ENCODE measurements at regions not wholly inside any gene's neighbourhood (a gene's known extent, or its start where the extent isn't known, plus 50 kb on each side); places are given as distances from the start of the nearest gene placed in this dataset.

- no peaks in the 10 kb centered on the region for H3K27me3 ChIP-seq (ENCODE audit: insufficient read depth, insufficient read length)
- H3K9ac ChIP-seq (ENCODE audit: insufficient read length, low read depth), result no peak overlapping the region
- H3K4me1 ChIP-seq (ENCODE audit: insufficient read depth, insufficient read length), result no peaks in the 10 kb centered on the region
- no peak for DNase-seq (ENCODE audit: low read depth, low spot score)
- TF ChIP-seq ZNF274 (IDR thresholded peaks at IDR 0.05; ENCODE audit: low read depth, low read length), result no peak
- no peak for TF ChIP-seq YY1 (IDR thresholded peaks at IDR 0.05; ENCODE audit: insufficient read depth, insufficient read length)
- TF ChIP-seq SUZ12 (IDR thresholded peaks at IDR 0.05; ENCODE audit: extremely low read depth, insufficient read depth, insufficient read length), result no peak
- no peaks in the 10 kb centered on the region for H3K9me3 ChIP-seq (ENCODE audit: insufficient read depth, low read length)
- H3K4me3 ChIP-seq (ENCODE audit: insufficient read length, low read depth), result no peak overlapping the region
- no peaks in the 10 kb centered on the region for H3K36me3 ChIP-seq (ENCODE audit: insufficient read depth, insufficient read length, low read length)
Measured at GRCh38 chr9:81858657-81859430, 69.4 kb upstream of the SPATA31D4 start.

- H3K27me3 ChIP-seq (ENCODE audit: insufficient read depth, insufficient read length), result no peaks in the 10 kb centered on the region
- no peaks in the 10 kb centered on the region for H3K9me3 ChIP-seq (ENCODE audit: insufficient read depth, low read length)
- no peak for DNase-seq (ENCODE audit: low read depth, low spot score)
- no peaks in the 10 kb centered on the region for H3K4me1 ChIP-seq (ENCODE audit: insufficient read depth, insufficient read length)
- H3K9ac ChIP-seq (ENCODE audit: insufficient read length, low read depth), result no peak overlapping the region
- H3K36me3 ChIP-seq (ENCODE audit: insufficient read depth, insufficient read length, low read length), result no peaks in the 10 kb centered on the region
- TF ChIP-seq ZNF274 (IDR thresholded peaks at IDR 0.05; ENCODE audit: low read depth, low read length), result no peak
- TF ChIP-seq SUZ12 (IDR thresholded peaks at IDR 0.05; ENCODE audit: extremely low read depth, insufficient read depth, insufficient read length), result no peak
- no peak for TF ChIP-seq YY1 (IDR thresholded peaks at IDR 0.05; ENCODE audit: insufficient read depth, insufficient read length)
- no peak overlapping the region for H3K4me3 ChIP-seq (ENCODE audit: insufficient read length, low read depth)
Measured at GRCh38 chr9:81860581-81860980, 67.6 kb upstream of the SPATA31D4 start.

DNA sequence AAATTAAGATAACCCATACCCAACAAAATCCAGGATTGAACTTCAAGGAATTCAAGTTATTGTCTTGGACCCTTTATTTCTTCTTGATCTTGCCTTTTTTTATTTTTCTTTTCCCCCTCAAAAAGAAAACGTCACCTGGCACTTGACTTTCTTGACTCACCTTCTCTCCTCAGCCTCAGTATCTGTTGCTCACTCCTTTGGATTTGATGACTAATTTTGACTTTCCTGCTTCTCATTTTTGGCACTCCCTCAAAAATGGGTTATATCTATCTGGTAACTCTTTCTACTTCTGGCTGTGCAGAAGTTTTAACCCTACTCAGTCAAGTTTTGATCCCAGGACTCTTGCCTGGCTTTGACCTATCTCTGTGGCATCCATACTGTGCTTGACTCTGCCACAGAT lies 66.6 kb upstream of the SPATA31D4 start:
- no peak for DNase-seq (ENCODE audit: low read depth, low spot score)
- H3K4me3 ChIP-seq (ENCODE audit: insufficient read length, low read depth), result no peak overlapping the region
- H3K9ac ChIP-seq (ENCODE audit: insufficient read length, low read depth), result no peak overlapping the region
- no peaks in the 10 kb centered on the region for H3K36me3 ChIP-seq (ENCODE audit: insufficient read depth, insufficient read length, low read length)
- no peaks in the 10 kb centered on the region for H3K4me1 ChIP-seq (ENCODE audit: insufficient read depth, insufficient read length)
- no peaks in the 10 kb centered on the region for H3K9me3 ChIP-seq (ENCODE audit: insufficient read depth, low read length)
- H3K27me3 ChIP-seq (ENCODE audit: insufficient read depth, insufficient read length), result no peaks in the 10 kb centered on the region
- TF ChIP-seq SUZ12 (IDR thresholded peaks at IDR 0.05; ENCODE audit: extremely low read depth, insufficient read depth, insufficient read length) (no peak), YY1 (IDR thresholded peaks at IDR 0.05; ENCODE audit: insufficient read depth, insufficient read length) (no peak), ZNF274 (IDR thresholded peaks at IDR 0.05; ENCODE audit: low read depth, low read length) (no peak)

GRCh38 chr9:81868145-81868544 lies 60.1 kb upstream of the SPATA31D4 start:
- DNase-seq (ENCODE audit: low read depth, low spot score), result no peak
- Histone ChIP-seq H3K36me3 (ENCODE audit: insufficient read depth, insufficient read length, low read length) (no peaks in the 10 kb centered on the region), H3K4me1 (ENCODE audit: insufficient read depth, insufficient read length) (no peaks in the 10 kb centered on the region), H3K4me3 (ENCODE audit: insufficient read length, low read depth) (no peak overlapping the region), H3K9ac (ENCODE audit: insufficient read length, low read depth) (no peak overlapping the region), H3K9me3 (ENCODE audit: insufficient read depth, low read length) (no peaks in the 10 kb centered on the region), H3K27me3 (ENCODE audit: insufficient read depth, insufficient read length) (no peaks in the 10 kb centered on the region)
- TF ChIP-seq ZNF274 (IDR thresholded peaks at IDR 0.05; ENCODE audit: low read depth, low read length), result no peak
- no peak for TF ChIP-seq SUZ12 (IDR thresholded peaks at IDR 0.05; ENCODE audit: extremely low read depth, insufficient read depth, insufficient read length)
- no peak for TF ChIP-seq YY1 (IDR thresholded peaks at IDR 0.05; ENCODE audit: insufficient read depth, insufficient read length)

GRCh38 chr9:81871695-81872094 lies 56.5 kb upstream of the SPATA31D4 start:
- Histone ChIP-seq H3K36me3 (ENCODE audit: insufficient read depth, insufficient read length, low read length) (no peaks in the 10 kb centered on the region), H3K4me1 (ENCODE audit: insufficient read depth, insufficient read length) (no peaks in the 10 kb centered on the region), H3K9me3 (ENCODE audit: insufficient read depth, low read length) (no peaks in the 10 kb centered on the region), H3K27me3 (ENCODE audit: insufficient read depth, insufficient read length) (no peaks in the 10 kb centered on the region), H3K4me3 (ENCODE audit: insufficient read length, low read depth) (no peak overlapping the region), H3K9ac (ENCODE audit: insufficient read length, low read depth) (no peak overlapping the region)
- DNase-seq (ENCODE audit: low read depth, low spot score), result peak; percentile 22
- TF ChIP-seq SUZ12 (IDR thresholded peaks at IDR 0.05; ENCODE audit: extremely low read depth, insufficient read depth, insufficient read length) (no peak), ZNF274 (IDR thresholded peaks at IDR 0.05; ENCODE audit: low read depth, low read length) (no peak), YY1 (IDR thresholded peaks at IDR 0.05; ENCODE audit: insufficient read depth, insufficient read length) (no peak)

DNA sequence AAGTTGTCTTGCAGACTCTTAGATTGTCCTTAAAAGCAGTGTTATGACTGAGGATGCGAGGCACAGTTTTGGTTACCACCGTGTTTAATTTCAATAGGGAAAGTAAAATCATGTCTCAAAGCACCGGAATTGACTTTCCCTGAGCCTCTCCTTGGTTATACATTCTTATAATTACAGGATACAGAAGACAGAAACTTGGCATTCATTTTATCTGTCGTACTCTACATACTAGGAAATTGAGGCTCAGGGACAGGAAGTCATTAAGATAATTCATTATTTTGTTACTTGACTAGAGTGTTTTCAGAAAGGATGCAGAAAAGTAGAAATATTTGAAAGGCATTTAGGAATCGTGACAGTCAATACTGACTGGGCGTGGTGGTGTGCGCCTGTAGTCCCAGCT lies 54.0 kb upstream of the SPATA31D4 start:
- DNase-seq (ENCODE audit: low read depth, low spot score), result no peak
- Histone ChIP-seq H3K27me3 (ENCODE audit: insufficient read depth, insufficient read length) (no peaks in the 10 kb centered on the region), H3K36me3 (ENCODE audit: insufficient read depth, insufficient read length, low read length) (no peaks in the 10 kb centered on the region), H3K9me3 (ENCODE audit: insufficient read depth, low read length) (no peaks in the 10 kb centered on the region), H3K4me3 (ENCODE audit: insufficient read length, low read depth) (no peak overlapping the region), H3K9ac (ENCODE audit: insufficient read length, low read depth) (no peak overlapping the region), H3K4me1 (ENCODE audit: insufficient read depth, insufficient read length) (no peaks in the 10 kb centered on the region)
- TF ChIP-seq ZNF274 (IDR thresholded peaks at IDR 0.05; ENCODE audit: low read depth, low read length) (no peak), SUZ12 (IDR thresholded peaks at IDR 0.05; ENCODE audit: extremely low read depth, insufficient read depth, insufficient read length) (no peak), YY1 (IDR thresholded peaks at IDR 0.05; ENCODE audit: insufficient read depth, insufficient read length) (no peak)

- Histone ChIP-seq H3K9ac (ENCODE audit: insufficient read length, low read depth) (no peak overlapping the region), H3K36me3 (ENCODE audit: insufficient read depth, insufficient read length, low read length) (no peaks in the 10 kb centered on the region), H3K9me3 (ENCODE audit: insufficient read depth, low read length) (no peaks in the 10 kb centered on the region), H3K27me3 (ENCODE audit: insufficient read depth, insufficient read length) (no peaks in the 10 kb centered on the region), H3K4me1 (ENCODE audit: insufficient read depth, insufficient read length) (no peaks in the 10 kb centered on the region), H3K4me3 (ENCODE audit: insufficient read length, low read depth) (no peak overlapping the region)
- DNase-seq (ENCODE audit: low read depth, low spot score), result no peak
- TF ChIP-seq SUZ12 (IDR thresholded peaks at IDR 0.05; ENCODE audit: extremely low read depth, insufficient read depth, insufficient read length) (no peak), YY1 (IDR thresholded peaks at IDR 0.05; ENCODE audit: insufficient read depth, insufficient read length) (no peak), ZNF274 (IDR thresholded peaks at IDR 0.05; ENCODE audit: low read depth, low read length) (no peak)
Measured at GRCh38 chr9:81874931-81875330, 53.3 kb upstream of the SPATA31D4 start.

All from NT2/D1 (cell line).